ENCODE measurements at regions not wholly inside any gene's neighbourhood (a gene's known extent, or its start where the extent isn't known, plus 50 kb on each side); places are given as distances from the start of the nearest gene placed in this dataset.

GRCh38 chr10:32144817-32145688 lies 88.8 kb upstream of the KIF5B start:
- Histone ChIP-seq H3K4me3 (replicated peaks in 1 of 3; ENCODE audit: insufficient read depth in 1 of 3, low read depth in 2 of 3, low read length in 3 of 3) (peak overlapping the region in 1 of 3 experiments; percentile 19; a peak in 1 of 6 replicates), H3K27me3 (ENCODE audit: control insufficient read depth in 1 of 2, insufficient read depth in 2 of 2, low read length in 2 of 2) (no peaks in the 10 kb centered on the region), H3K4me2 (ENCODE audit: low read depth, low read length) (peak overlapping the region; percentile 65), H3K27ac (ENCODE audit: extremely low read length, insufficient read depth, low read length) (no peak overlapping the region), H3K9me3 (ENCODE audit: low read length) (no peaks in the 10 kb centered on the region), H3K4me1 (ENCODE audit: insufficient read depth, low read length) (peaks cover 62% of the 10 kb centered on the region), H3K36me3 (replicated peaks in 1 of 2; ENCODE audit: control insufficient read depth in 1 of 2, insufficient read depth in 2 of 2, low read length in 2 of 2) (no peaks in the 10 kb centered on the region), H3K79me2 (ENCODE audit: insufficient read depth, low read length) (no peaks in the 10 kb centered on the region), H3K9ac (ENCODE audit: insufficient read depth, low read depth, low read length) (peak overlapping the region; percentile 17; the same call in 1 of the 2 replicates), H2AFZ (ENCODE audit: low read length) (peak overlapping the region; percentile 84), H4K20me1 (ENCODE audit: insufficient read depth, low read length) (no peaks in the 10 kb centered on the region)
- in situ Hi-C loops (cut with HindIII; ENCODE audit: extremely low pct_ligation_motif_present, low pct_unique_long_range_greater_than_20kb) = no loop called here
- CTCF ChIA-PET (ENCODE audit: low intra/inter-chr PET ratio, low total read pairs) = no interaction called here
- 37% methylated on average over 6 of the region's 10 CpGs for WGBS (ENCODE audit: low lambda C conversion rate)
- intact Hi-C loops (cut with micrococcal nuclease; ENCODE audit: unreplicated experiment) = loop anchor here (10.0 kb wide), 1 partner anchor 90 kb away; the partner anchor contains the start of gene KIF5B
- ATAC-seq = peak; percentile 79
- DNase-seq (ENCODE audit: low spot score) = no peak
- TF ChIP-seq STAT5B (CRISPR knock-in tag; IDR thresholded peaks at IDR 0.05) (no peak), ZNF687 (CRISPR knock-in tag; IDR thresholded peaks at IDR 0.05) (peak; percentile 31; the same call in 1 of the 2 replicates), PATZ1 (CRISPR knock-in tag; IDR thresholded peaks at IDR 0.05) (0 out of 2 replicates have a peak, but pooled peaks have one; percentile 21), ZBTB20 (CRISPR knock-in tag; IDR thresholded peaks at IDR 0.05; ENCODE audit: borderline replicate concordance, low read depth) (no peak), ZNF317 (CRISPR knock-in tag; IDR thresholded peaks at IDR 0.05) (peak; percentile 67; the same call in 1 of the 2 replicates), MXD3 (CRISPR knock-in tag; IDR thresholded peaks at IDR 0.05) (0 out of 2 replicates have a peak, but pooled peaks have one; percentile 18)
- FAIRE-seq = no peak
- POLR2A ChIA-PET = no interaction called here
- BruUV-seq (replicated peaks) = no TSS peak
